ENCODE measurements at regions not wholly inside any gene's neighbourhood (a gene's known extent, or its start where the extent isn't known, plus 50 kb on each side); places are given as distances from the start of the nearest gene placed in this dataset.

DNA sequence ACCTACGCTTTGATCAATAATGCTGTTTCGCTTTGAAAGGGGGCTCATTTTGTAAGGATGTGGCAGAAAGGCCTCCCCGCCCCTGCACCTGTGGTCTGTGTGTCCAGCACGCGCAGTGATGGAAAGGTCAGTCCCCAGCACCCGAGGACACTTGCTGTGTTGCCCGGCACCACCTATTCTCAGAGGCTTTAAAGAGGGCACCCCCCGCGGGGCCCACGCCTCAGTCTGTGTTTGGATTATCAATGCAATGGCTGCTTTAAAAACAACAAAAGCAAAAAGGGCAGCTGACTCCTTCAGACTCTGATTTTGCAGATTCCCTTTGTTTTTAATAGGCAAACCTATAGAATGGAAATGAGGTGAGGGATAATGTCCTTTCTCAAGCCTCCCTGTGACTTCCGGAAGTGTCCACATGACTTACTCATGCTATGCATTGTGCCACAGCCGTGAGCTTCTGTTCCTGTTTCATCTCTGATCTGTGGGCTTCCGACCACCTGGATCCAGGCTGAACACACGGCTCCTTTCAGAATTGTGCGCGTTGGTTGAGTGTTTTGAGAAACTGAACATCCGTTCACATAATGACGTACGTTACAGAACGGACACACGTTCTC is 416.2 kb downstream of the IRX2 start:
- no peak for DNase-seq
- intact Hi-C loops (cut with DNase I) = no loop called here
- no peak for TF ChIP-seq POLR2A (IDR thresholded peaks at IDR 0.05)
- no peak for TF ChIP-seq EP300 (IDR thresholded peaks at IDR 0.05)
- TF ChIP-seq, protein P1, sequence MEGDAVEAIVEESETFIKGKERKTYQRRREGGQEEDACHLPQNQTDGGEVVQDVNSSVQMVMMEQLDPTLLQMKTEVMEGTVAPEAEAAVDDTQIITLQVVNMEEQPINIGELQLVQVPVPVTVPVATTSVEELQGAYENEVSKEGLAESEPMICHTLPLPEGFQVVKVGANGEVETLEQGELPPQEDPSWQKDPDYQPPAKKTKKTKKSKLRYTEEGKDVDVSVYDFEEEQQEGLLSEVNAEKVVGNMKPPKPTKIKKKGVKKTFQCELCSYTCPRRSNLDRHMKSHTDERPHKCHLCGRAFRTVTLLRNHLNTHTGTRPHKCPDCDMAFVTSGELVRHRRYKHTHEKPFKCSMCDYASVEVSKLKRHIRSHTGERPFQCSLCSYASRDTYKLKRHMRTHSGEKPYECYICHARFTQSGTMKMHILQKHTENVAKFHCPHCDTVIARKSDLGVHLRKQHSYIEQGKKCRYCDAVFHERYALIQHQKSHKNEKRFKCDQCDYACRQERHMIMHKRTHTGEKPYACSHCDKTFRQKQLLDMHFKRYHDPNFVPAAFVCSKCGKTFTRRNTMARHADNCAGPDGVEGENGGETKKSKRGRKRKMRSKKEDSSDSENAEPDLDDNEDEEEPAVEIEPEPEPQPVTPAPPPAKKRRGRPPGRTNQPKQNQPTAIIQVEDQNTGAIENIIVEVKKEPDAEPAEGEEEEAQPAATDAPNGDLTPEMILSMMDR (IDR thresholded peaks at IDR 0.05) = no peak

DNA sequence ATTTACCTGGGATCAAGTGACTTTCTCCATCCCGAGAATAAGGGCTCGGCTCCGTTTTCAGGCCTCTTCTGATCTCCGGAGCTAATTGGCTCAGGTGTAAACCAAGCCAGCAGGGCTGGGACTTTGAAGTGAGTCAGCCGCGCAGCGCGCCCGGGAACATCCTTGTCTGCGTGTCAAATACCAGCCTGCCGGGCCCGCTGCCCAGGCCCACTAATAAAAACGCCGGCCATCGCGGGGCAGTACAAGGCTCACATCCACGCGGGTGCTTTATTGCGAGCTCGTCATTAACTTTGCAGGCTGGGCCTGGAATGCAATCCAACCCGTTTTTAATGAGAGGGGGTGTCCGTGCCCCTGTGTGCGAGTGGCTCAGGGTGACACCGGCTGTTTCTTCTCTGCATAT is 416.8 kb downstream of the IRX2 start:
- intact Hi-C loops (cut with DNase I) = no loop called here
- no peak for DNase-seq
- Histone ChIP-seq H3K4me1 (ENCODE audit: insufficient read depth) (no peaks in the 10 kb centered on the region), H3K9me3 (no peaks in the 10 kb centered on the region), H3K4me3 (no peak overlapping the region), H3K36me3 (no peaks in the 10 kb centered on the region), H3K27me3 (no peaks in the 10 kb centered on the region), H3K27ac (no peak overlapping the region)
- 16 to 38% (median 25%) methylated on average over 22 to 24 of the region's 24 CpGs for WGBS, 3 donors
- no peak for TF ChIP-seq EP300 (IDR thresholded peaks at IDR 0.05)
- TF ChIP-seq, protein P1 (IDR thresholded peaks at IDR 0.05) = no peak
- TF ChIP-seq POLR2A (IDR thresholded peaks at IDR 0.05) = no peak

More for the DNA sequence above, 416.2 kb downstream of the IRX2 start:
- Histone ChIP-seq H3K9me3 (no peaks in the 10 kb centered on the region), H3K4me1 (ENCODE audit: insufficient read depth) (no peaks in the 10 kb centered on the region), H3K4me3 (no peak overlapping the region), H3K27ac (no peak overlapping the region), H3K27me3 (no peaks in the 10 kb centered on the region), H3K36me3 (no peaks in the 10 kb centered on the region)
- WGBS, 3 donors = 70 to 82% (median 74%) methylated on average over 21 of the region's 21 CpGs

DNA sequence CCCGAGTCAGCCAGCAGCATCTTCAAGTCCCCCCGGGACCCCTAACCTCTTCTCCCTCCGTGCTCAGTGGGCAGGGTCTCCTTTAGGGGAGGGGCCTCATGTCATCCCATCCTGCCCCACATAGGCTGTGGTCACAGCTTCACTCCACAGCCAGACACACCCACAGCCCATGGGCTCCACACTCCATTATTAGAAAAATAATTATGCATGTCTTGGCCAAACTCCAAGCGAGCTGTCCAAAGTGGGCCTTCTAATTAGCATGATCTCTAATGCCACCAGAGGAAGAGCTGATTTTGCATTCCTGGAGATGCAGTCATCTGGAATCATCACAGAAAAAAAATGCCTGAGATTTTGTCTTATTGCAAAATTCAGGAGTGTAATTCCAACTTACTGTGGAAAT is 418.2 kb downstream of the IRX2 start:
- Histone ChIP-seq H3K4me1 (ENCODE audit: insufficient read depth) (no peaks in the 10 kb centered on the region), H3K27ac (no peak overlapping the region), H3K9me3 (no peaks in the 10 kb centered on the region), H3K4me3 (no peak overlapping the region), H3K27me3 (no peaks in the 10 kb centered on the region), H3K36me3 (no peaks in the 10 kb centered on the region)
- intact Hi-C loops (cut with DNase I) = no loop called here
- WGBS, 3 donors = 41 to 64% (median 45%) methylated on average over 4 of the region's 4 CpGs
- no peak for DNase-seq
- no peak for TF ChIP-seq EP300 (IDR thresholded peaks at IDR 0.05)
- TF ChIP-seq, protein P1 (IDR thresholded peaks at IDR 0.05) = no peak
- TF ChIP-seq POLR2A (IDR thresholded peaks at IDR 0.05) = no peak

DNA sequence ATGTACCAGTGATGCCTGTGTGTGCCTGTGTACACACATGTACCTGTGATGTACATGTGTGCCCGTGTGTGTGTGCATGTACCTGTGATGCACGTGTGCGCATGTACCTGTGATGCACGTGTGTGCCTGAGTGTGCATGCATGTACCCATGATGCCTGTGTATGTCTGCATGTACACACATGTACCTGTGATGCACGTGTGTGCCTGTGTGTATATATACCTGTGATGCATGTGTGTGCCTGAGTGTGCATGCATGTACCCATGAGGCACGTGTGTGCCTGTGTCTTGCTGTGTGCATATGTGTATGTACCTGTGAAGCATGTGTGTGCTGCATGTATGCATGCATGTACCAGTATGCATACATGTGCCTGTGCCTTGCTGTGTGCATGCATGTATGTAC is 419.0 kb downstream of the IRX2 start:
- 69 to 84% (median 81%) methylated on average over 6 of the region's 6 CpGs for WGBS, 3 donors
- DNase-seq = no peak
- Histone ChIP-seq H3K4me1 (ENCODE audit: insufficient read depth) (no peaks in the 10 kb centered on the region), H3K27ac (no peak overlapping the region), H3K9me3 (no peaks in the 10 kb centered on the region), H3K4me3 (no peak overlapping the region), H3K27me3 (no peaks in the 10 kb centered on the region), H3K36me3 (no peaks in the 10 kb centered on the region)
- intact Hi-C loops (cut with DNase I) = no loop called here
- TF ChIP-seq POLR2A (IDR thresholded peaks at IDR 0.05) = no peak
- TF ChIP-seq EP300 (IDR thresholded peaks at IDR 0.05) = no peak
- TF ChIP-seq, protein P1 (IDR thresholded peaks at IDR 0.05) = no peak

Measured in ovary (tissue), 7 donors.